ENCODE measurements at regions not wholly inside any gene's neighbourhood (a gene's known extent, or its start where the extent isn't known, plus 50 kb on each side); places are given as distances from the start of the nearest gene placed in this dataset.

DNA sequence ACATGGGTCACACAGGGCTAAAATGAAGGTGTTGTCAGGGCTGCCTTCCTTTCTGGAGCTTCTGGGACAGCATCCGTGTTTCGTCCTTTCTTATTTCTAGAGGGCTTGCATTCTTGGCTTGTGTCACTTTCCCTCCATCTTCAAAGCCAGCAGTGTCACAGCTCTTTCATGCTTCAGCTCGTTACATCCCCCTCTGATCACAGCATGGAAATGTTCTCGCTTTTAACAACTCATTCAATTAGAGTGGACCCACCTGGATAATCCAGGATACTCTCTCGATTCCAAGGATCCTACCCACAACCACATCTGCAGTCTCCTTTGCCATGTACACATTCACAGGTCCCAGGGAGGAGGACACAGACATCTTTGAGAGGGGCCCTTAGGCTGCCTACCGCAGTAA, 316.2 kb upstream of the FIGN start:
- Histone ChIP-seq H3K9me3 (ENCODE audit: control insufficient read depth, insufficient read depth, low read depth, low read length) (no peaks in the 10 kb centered on the region), H3K36me3 (ENCODE audit: control insufficient read depth in 2 of 2, insufficient read depth in 1 of 2, low read length in 2 of 2) (no peaks in the 10 kb centered on the region), H3K4me1 (ENCODE audit: control insufficient read depth, insufficient read depth, low read length) (no peaks in the 10 kb centered on the region), H3K4me3 (ENCODE audit: low read depth, low read length) (no peak overlapping the region), H3K27ac (ENCODE audit: extremely low read depth, low read depth, low read length) (no peak overlapping the region)
- ChIA-PET CTCF (interaction anchor here (1.2 kb wide), 1 partner anchor 9 kb away, joined by 5 read pairs; no protein-coding TSS in a partner anchor), POLR2A (no interaction called here)
- TF ChIP-seq ZNF776 (tag by site-specific recombination; IDR thresholded peaks at IDR 0.05; ENCODE audit: borderline replicate concordance) = no peak
- no peak for TF ChIP-seq MEIS1 (CRISPR knock-in tag; IDR thresholded peaks at IDR 0.05; ENCODE audit: borderline replicate concordance)
- TF ChIP-seq ZIC2 (tag by site-specific recombination; IDR thresholded peaks at IDR 0.05) = no peak
- no peak for TF ChIP-seq ZNF335 (tag by site-specific recombination; conservative IDR thresholded peaks at IDR 0.05)
- TF ChIP-seq RBAK (tag by site-specific recombination; IDR thresholded peaks at IDR 0.05) = no peak
- no peak for TF ChIP-seq ZNF449 (tag by site-specific recombination; IDR thresholded peaks at IDR 0.05)
- TF ChIP-seq ZNF24 (tag by site-specific recombination; IDR thresholded peaks at IDR 0.05) = no peak
- TF ChIP-seq REST (tag by site-specific recombination; IDR thresholded peaks at IDR 0.05) = no peak
- TF ChIP-seq ZNF692 (tag by site-specific recombination; IDR thresholded peaks at IDR 0.05) = no peak
- no peak for TF ChIP-seq ZNF221 (tag by site-specific recombination; IDR thresholded peaks at IDR 0.05; ENCODE audit: borderline replicate concordance)
- TF ChIP-seq, protein P1, sequence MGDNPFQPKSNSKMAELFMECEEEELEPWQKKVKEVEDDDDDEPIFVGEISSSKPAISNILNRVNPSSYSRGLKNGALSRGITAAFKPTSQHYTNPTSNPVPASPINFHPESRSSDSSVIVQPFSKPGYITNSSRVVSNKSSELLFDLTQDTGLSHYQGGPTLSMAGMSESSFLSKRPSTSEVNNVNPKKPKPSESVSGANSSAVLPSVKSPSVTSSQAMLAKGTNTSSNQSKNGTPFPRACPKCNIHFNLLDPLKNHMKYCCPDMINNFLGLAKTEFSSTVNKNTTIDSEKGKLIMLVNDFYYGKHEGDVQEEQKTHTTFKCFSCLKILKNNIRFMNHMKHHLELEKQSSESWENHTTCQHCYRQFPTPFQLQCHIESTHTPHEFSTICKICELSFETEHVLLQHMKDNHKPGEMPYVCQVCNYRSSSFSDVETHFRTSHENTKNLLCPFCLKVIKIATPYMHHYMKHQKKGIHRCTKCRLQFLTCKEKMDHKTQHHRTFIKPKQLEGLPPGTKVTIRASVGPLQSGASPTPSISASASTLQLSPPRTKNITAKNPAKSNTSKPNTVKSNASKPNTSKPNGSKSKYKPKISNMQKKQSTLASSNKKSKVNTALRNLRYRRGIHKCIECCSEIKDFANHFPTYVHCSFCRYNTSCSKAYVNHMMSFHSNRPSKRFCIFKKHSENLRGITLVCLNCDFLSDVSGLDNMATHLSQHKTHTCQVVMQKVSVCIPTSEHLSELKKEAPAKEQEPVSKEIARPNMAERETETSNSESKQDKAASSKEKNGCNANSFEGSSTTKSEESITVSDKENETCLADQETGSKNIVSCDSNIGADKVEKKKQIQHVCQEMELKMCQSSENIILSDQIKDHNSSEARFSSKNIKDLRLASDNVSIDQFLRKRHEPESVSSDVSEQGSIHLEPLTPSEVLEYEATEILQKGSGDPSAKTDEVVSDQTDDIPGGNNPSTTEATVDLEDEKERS (tag by site-specific recombination; IDR thresholded peaks at IDR 0.05) = no peak
- TF ChIP-seq ZNF777 (tag by site-specific recombination; IDR thresholded peaks at IDR 0.05; ENCODE audit: borderline replicate concordance) = no peak
- TF ChIP-seq ZNF843 (tag by site-specific recombination; IDR thresholded peaks at IDR 0.05) = no peak
- TF ChIP-seq, protein P2, sequence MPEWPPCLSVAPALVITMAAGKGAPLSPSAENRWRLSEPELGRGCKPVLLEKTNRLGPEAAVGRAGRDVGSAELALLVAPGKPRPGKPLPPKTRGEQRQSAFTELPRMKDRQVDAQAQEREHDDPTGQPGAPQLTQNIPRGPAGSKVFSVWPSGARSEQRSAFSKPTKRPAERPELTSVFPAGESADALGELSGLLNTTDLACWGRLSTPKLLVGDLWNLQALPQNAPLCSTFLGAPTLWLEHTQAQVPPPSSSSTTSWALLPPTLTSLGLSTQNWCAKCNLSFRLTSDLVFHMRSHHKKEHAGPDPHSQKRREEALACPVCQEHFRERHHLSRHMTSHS (tag by site-specific recombination; IDR thresholded peaks at IDR 0.05) = no peak
- no peak for TF ChIP-seq ZNF266 (tag by site-specific recombination; IDR thresholded peaks at IDR 0.05; ENCODE audit: low read depth)

Data from HEK293 (cell line).